Hematopoietic multipotent progenitor cell treated with erythropoietin and hydrocortisone succinate and interleukin-3 and kit ligand, for 17 days (in vitro differentiated cells): ENCODE measurements at regions not wholly inside any gene's neighbourhood (a gene's known extent, or its start where the extent isn't known, plus 50 kb on each side); places are given as distances from the start of the nearest gene placed in this dataset.
"Not testable (repeated sequence)": the region's sequence is repeated elsewhere in the genome, so short reads cannot be mapped to it uniquely, and the experiment has no call there.

ENCODE experiments used
- DNase-seq: peaks from one replicate; pipeline ENCODE4 v3.0.0-alpha.2; 2015; ENCODE audit warnings: low spot score

GRCh38 chr11:71097506-71098240 is 154.7 kb downstream of the SHANK2 start:
- DNase-seq: no peak

DNA sequence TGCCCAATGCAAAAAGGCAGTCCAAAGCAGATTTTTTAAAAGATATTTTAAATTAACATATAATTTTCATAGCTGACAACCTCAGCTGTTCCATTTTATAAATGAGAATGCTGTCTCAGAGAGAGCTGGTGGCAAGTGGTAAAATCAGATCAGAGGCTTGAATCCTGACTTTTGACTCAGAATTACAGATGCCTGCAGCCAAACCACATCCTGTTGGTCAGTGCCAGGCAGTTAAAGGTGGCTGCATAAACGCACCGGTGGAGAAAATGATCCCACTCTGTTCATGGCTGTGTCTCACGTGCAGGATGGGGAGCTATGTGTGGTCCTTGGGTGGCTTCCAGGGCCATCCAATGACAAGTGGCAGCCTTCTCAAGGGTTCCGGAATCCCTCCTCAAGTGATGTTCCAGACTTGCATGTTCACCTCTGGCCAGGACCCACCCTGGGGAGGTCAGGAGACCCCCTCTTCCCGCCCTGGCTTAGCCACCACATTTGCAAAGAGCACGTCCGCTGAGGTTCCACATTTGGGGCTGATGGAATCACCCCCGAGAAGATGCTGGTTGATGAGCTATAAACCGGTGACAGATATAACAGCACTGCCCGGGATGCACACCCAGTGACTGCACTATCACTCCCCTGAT is 155.5 kb downstream of the SHANK2 start:
- no peak for DNase-seq

- DNase-seq: no peak
Measured at GRCh38 chr11:71095294-71095850, 157.0 kb downstream of the SHANK2 start.

DNA sequence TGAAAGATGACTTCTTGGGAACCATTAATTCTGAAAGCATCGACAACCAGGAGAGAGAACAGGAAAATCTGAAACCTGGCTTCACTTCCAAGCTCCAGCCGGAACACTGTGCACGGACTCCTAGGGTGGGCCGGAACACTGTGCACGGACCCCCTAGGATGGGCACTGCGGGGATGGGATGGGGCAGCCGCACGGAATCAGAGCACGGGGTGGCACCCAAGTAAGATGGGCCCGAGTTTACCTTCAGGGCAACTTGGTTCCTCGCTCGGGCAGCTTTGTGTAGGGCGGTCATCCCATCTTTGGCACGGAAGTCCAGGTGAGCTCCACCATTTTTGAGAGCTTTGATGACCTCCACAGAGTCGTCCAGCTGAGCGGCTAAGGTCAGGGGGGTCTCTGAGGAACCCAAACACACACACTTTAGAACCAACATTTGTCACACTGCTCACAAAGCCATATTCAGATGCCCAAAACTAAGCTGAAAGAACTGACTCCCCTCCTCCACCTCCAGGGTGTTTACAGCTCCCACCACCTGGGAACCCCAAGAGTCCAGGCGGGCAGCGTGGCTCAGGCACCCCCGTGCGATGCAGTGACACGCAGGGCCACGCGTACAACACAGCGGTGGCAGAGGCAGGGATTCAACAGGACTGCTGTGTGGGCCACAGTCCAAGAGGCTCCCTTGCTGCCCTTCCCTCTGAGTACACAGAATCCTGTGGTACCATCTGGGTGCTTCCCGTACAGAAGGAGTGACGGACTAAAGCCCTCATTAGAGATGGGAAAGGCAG is 157.9 kb downstream of the SHANK2 start:
- no peak for DNase-seq

- no peak for DNase-seq
Measured at GRCh38 chr11:71093783-71094182, 158.6 kb downstream of the SHANK2 start.

DNA sequence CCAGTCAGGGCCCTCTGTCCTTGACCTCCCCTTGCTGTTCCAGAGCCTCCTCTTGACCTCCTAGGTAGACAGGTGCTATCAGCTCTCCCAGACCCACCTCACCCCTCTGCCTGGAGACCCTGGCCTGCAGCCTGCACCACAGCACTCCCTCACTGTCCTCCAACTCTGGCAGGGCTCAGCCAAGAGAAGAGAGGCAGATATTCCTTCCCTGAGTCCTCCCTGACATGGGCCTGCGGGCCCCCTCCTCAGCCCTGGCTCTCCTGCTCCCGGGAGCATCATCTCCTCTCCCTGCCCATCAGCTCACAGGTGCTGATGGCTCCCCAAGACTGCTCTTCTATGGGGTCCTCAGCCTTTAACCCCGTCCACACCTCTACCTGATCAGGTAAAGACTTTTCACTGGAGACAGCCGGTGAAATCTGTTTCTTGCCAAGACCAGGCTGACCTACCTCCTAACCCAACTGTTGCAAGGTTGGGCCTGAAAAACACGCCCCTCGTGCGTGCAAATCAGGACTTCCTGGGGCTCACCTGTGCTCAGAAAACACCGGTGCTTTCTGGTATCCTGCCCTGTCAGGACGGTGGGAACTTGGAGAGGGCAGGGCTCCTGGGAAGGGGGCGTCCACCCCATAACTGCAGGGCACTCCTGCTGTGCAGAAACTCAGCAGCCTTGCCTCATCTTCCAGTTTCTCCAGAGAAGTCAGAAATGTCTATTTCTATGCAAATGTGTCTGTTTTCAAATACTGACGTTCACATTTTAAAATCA is 160.7 kb downstream of the SHANK2 start:
- no peak for DNase-seq

- DNase-seq: no peak
Measured at GRCh38 chr11:71089571-71089970, 162.8 kb downstream of the SHANK2 start.

GRCh38 chr11:71088314-71089215 is 163.8 kb downstream of the SHANK2 start:
- DNase-seq: not testable (repeated sequence)

GRCh38 chr11:71086687-71087258 is 165.6 kb downstream of the SHANK2 start:
- no peak for DNase-seq

- DNase-seq: no peak
Measured at GRCh38 chr11:71084306-71085012, 167.9 kb downstream of the SHANK2 start.

DNA sequence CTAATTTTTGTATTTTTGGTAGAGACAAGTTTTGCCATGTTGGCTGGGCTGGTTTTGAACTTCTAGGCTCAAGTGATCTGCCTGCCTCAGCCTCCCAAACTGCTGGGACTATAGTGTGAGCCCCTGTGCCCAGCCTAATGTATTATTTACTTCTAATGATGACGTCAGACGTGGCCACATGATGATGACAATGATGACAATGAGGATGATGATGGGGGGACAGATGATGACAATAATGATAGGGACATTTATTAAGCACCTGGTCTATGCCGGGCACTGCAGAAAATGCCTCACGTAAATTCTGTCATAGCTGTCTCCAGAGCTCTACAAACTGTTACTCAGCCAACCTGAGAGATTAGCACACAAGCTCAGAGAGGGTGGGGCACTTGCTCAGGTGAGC is 169.3 kb downstream of the SHANK2 start:
- no peak for DNase-seq

GRCh38 chr11:71082454-71082853 is 169.9 kb downstream of the SHANK2 start:
- no peak for DNase-seq

DNA sequence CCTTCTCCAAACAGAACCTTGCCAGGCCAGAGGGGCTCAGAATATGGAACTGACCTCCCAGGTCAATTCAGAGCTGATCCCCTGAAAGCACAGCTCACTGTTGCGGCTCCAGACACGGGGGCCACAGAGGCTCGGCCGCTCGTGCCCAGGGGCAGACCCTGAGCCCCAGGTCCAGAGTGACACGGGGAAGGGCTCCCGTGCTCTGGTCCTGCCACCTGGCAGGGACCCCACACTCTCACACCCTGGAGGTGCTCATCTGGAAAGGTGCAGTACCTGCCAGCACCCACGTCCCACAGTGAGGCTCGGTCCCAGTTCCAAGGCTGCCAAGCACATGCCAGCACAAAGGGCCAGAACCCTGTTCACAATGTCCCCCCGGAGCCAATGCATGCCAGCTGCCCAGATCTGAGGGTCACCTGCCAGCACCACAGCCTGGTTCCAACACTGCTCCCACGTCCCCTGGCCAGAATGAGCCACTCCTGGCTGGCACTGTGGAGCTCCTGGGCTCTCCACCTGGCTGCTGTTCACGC is 170.6 kb downstream of the SHANK2 start:
- DNase-seq: no peak

DNA sequence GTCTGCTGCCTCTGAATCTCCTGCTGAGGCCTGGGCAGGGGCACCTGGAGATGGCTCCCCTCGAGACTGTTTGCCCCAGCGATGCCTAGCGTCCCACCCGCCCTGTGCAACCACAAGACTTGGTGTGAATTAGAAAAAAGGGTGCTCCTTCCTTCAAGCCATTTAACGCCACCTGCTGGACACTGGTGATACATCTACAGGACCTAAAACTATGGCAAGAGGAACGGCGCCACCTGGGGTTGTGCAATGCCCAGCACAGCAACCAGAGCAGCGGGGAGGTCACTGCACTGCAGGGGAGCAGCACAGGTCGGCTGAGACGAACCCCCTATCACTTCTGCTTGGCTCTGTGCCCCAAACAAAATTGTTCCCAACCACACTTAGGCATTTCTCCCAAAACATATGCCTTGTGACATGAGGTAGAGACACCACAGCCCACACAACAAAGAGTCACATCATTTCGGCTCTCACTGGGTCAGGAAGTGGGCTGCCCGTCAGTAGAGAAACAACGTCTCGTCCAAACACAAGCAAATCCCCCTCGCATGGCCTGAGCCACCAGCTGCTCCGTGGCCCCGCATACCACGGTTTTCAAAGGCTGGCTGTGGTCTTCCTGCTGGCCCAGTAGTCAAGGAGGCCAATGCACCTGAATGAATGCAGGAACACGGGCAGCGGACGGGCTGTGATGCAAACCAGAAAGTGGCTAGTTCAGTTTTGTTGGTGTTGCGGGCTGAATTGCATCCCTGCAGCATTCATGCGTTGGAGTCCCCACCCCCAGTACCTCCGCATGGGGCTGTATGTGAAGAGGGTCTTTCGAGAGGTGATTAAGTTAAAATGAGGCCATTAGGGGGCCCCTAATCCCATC is 171.9 kb downstream of the SHANK2 start:
- peak; percentile 24 for DNase-seq

GRCh38 chr11:71079795-71080194 is 172.6 kb downstream of the SHANK2 start:
- DNase-seq: no peak

GRCh38 chr11:71078482-71078881 is 173.9 kb downstream of the SHANK2 start:
- no peak for DNase-seq

DNA sequence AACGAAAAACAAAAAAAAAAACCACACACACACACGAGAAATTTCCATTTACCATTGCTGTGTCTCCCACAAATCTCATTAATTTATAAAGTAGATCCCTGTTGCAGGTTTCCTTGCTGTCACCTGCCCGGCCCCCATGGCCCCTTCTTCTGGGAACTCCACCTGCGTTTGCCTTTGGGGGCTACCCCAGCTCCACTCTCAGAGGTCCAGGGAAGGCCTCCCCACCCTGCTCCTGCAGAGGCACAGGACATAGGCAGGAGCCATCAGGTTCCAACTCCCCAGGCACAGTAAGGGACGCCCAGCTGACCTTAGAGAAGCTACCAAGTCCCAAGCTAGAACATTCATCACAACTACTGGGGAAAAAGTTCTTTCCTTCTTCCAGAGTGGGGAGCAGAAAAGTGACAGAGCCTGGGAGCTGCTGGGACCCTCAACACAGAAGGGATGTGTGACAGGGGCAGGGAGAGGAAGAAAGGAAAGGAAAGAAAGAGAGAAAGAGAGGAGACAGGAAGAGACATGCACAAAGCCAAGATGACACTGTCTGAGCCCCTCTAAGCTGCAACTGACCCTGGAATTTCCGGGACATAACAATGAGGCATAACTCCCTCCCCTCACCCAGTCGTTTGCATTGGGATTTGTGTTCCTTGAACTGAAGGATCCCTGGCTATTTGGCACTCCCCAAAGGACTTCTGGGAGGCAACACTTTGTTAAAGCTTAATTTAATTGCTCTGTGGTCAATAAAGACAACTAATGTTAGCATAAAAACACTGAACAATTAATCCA is 175.7 kb downstream of the SHANK2 start:
- no peak for DNase-seq

- no peak for DNase-seq
Measured at GRCh38 chr11:71075871-71076420, 176.4 kb downstream of the SHANK2 start.
